K562 (cell line): ENCODE measurements at regions not wholly inside any gene's neighbourhood (a gene's known extent, or its start where the extent isn't known, plus 50 kb on each side); places are given as distances from the start of the nearest gene placed in this dataset.

ENCODE experiments used
- CCAR2 ChIP-seq: fragments of 200-400 bp; formaldehyde crosslinking; IDR thresholded peaks from 2 replicates; pipeline ENCODE4 v1.6.1; 2017; ENCODE audit warnings: mild to moderate bottlenecking, low read depth, low read length
- FOXJ3 ChIP-seq: sonication (generic); formaldehyde crosslinking; IDR thresholded peaks from 2 replicates; pipeline ENCODE4 v1.4.0; 2020; ENCODE audit warnings: mild to moderate bottlenecking, missing genetic modification reagents
- LCOR ChIP-seq: sonication (generic); formaldehyde crosslinking; IDR thresholded peaks from 2 replicates; pipeline ENCODE4 v1.8.0; 2022; ENCODE audit warnings: mild to moderate bottlenecking, missing genetic modification reagents
- MAFG ChIP-seq: fragments of 450-650 bp; conservative IDR thresholded peaks from 2 replicates; pipeline ENCODE4 v1.6.1; 2016; ENCODE audit warnings: missing genetic modification characterization, missing compliant biosample characterization
- NR2C2 ChIP-seq, 2 experiments: fragments of 200-800 bp in 1 of 2; sonication (Bioruptor generic) in 1 of 2; sonication (generic) in 1 of 2; formaldehyde crosslinking in 1 of 2; IDR thresholded peaks; 2 replicates each; pipeline versions ENCODE4 v1.6.1 to v1.8.0; 2016 to 2022; ENCODE audit warnings: mild to moderate bottlenecking in 1 of 2, missing compliant biosample characterization in 1 of 2, missing genetic modification characterization in 1 of 2, missing genetic modification reagents in 1 of 2
- POLR2A ChIP-seq: fragments of 450-650 bp; conservative IDR thresholded peaks from 2 replicates; pipeline ENCODE4 v1.6.1; 2016
- SMC3 ChIP-seq: conservative IDR thresholded peaks from 2 replicates; pipeline ENCODE4 v1.6.1; 2011; ENCODE audit warnings: low read depth, low read length, improper control_type of control experiment; ENCODE audit not compliant: insufficient read depth
- TCF7 ChIP-seq: sonication (generic); IDR thresholded peaks from 2 replicates; pipeline ENCODE4 v1.6.1; 2016; ENCODE audit warnings: antibody characterized with exemption, borderline replicate concordance
- WHSC1 ChIP-seq: IDR thresholded peaks from one replicate; pipeline ENCODE4 v1.6.1; 2012; ENCODE audit warnings: low read length, control low read depth, inconsistent platforms
- ZNF174 ChIP-seq: fragments of 250-450 bp; sonication (Bioruptor Pico); IDR thresholded peaks from 2 replicates; pipeline ENCODE4 v1.4.0; 2020; ENCODE audit warnings: mild to moderate bottlenecking
- TF ChIP-seq, protein P1 (sequence below), 3 experiments: IDR thresholded peaks in 2 of 3; conservative IDR thresholded peaks in 1 of 3; 2 replicates each; pipeline ENCODE4 v1.5.1; 2011 to 2012; ENCODE audit warnings: low read length in 3 of 3, mild to moderate bottlenecking in 3 of 3, control low read depth in 2 of 3, improper control_type of control experiment in 1 of 3, inconsistent platforms in 1 of 3, low read depth in 1 of 3, mixed read lengths in 1 of 3, moderate library complexity in 1 of 3; ENCODE audit not compliant: insufficient read depth in 2 of 3
- TF ChIP-seq, protein P2 (sequence below): sonication (generic); formaldehyde crosslinking; IDR thresholded peaks from 2 replicates; pipeline ENCODE4 v1.9.0; 2022; ENCODE audit warnings: mild to moderate bottlenecking, missing genetic modification reagents

GRCh38 chr4:156512622-156513021 lies 459.0 kb downstream of the PDGFC start:
- TF ChIP-seq, protein P1, sequence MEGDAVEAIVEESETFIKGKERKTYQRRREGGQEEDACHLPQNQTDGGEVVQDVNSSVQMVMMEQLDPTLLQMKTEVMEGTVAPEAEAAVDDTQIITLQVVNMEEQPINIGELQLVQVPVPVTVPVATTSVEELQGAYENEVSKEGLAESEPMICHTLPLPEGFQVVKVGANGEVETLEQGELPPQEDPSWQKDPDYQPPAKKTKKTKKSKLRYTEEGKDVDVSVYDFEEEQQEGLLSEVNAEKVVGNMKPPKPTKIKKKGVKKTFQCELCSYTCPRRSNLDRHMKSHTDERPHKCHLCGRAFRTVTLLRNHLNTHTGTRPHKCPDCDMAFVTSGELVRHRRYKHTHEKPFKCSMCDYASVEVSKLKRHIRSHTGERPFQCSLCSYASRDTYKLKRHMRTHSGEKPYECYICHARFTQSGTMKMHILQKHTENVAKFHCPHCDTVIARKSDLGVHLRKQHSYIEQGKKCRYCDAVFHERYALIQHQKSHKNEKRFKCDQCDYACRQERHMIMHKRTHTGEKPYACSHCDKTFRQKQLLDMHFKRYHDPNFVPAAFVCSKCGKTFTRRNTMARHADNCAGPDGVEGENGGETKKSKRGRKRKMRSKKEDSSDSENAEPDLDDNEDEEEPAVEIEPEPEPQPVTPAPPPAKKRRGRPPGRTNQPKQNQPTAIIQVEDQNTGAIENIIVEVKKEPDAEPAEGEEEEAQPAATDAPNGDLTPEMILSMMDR (IDR thresholded peaks at IDR 0.05 in 2 of 3, conservative IDR thresholded peaks at IDR 0.05 in 1 of 3; ENCODE audit: insufficient read depth in 2 of 3, low read depth in 1 of 3, low read length in 3 of 3), result no peak
- TF ChIP-seq FOXJ3 (CRISPR knock-in tag) (no peak), POLR2A (no peak), NR2C2 (CRISPR knock-in tag; IDR thresholded peaks at IDR 0.05) (no peak), NR2C2 (tag; IDR thresholded peaks at IDR 0.05) (no peak), TCF7 (no peak), SMC3 (no peak), MAFG (no peak), CCAR2 (no peak), LCOR (CRISPR knock-in tag) (no peak), WHSC1 (no peak), ZNF174 (CRISPR knock-in tag) (no peak)
- TF ChIP-seq, protein P2, sequence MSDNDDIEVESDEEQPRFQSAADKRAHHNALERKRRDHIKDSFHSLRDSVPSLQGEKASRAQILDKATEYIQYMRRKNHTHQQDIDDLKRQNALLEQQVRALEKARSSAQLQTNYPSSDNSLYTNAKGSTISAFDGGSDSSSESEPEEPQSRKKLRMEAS (CRISPR knock-in tag), result no peak
